IPS DF 6.9 (cell line): ENCODE measurements at regions not wholly inside any gene's neighbourhood (a gene's known extent, or its start where the extent isn't known, plus 50 kb on each side); places are given as distances from the start of the nearest gene placed in this dataset.

Source experiments
- DNase-seq: peaks from one replicate; pipeline ENCODE4 v3.0.0-alpha.2; 2013; ENCODE audit warnings: low read depth, low spot score
- H3K27ac ChIP-seq: one replicate; pipeline ENCODE4 v1.5.1; 2013; ENCODE audit warnings: low read length, control low read depth
- H3K27me3 ChIP-seq: 2 replicates; pipeline ENCODE4 v1.6.1; 2013; ENCODE audit warnings: mild to moderate bottlenecking, low read length; ENCODE audit not compliant: control insufficient read depth, insufficient read depth
- H3K36me3 ChIP-seq: 2 replicates; pipeline ENCODE4 v1.6.1; 2013; ENCODE audit warnings: low read length; ENCODE audit not compliant: control insufficient read depth, insufficient read depth
- H3K4me1 ChIP-seq: 2 replicates; pipeline ENCODE4 v1.6.1; 2013; ENCODE audit warnings: low read length; ENCODE audit not compliant: control insufficient read depth, insufficient read depth
- H3K4me3 ChIP-seq: 2 replicates; pipeline ENCODE4 v1.5.1; 2013; ENCODE audit warnings: mild to moderate bottlenecking, low read length
- H3K9me3 ChIP-seq: 2 replicates; pipeline ENCODE4 v1.6.1; 2013; ENCODE audit warnings: low read length, inconsistent platforms; ENCODE audit not compliant: control insufficient read depth, insufficient read depth
- WGBS: extraction: QIAGEN DNeasy Blood & Tissue Kit; methylation state at CpG from one replicate; pipeline ENCODE4 v1.1.7; 2013; ENCODE audit warnings: mixed read lengths, missing lambda C conversion rate; ENCODE audit not compliant: insufficient read length, insufficient coverage; 5-methylcytosine and 5-hydroxymethylcytosine counted together

- no CpG with 5 or more reads among the region's 3 CpGs for WGBS
- no peaks in the 10 kb centered on the region for H3K36me3 ChIP-seq
- H3K27ac ChIP-seq: no peak overlapping the region
- no peak for DNase-seq
- H3K4me3 ChIP-seq: no peak overlapping the region
- no peaks in the 10 kb centered on the region for H3K27me3 ChIP-seq
- H3K4me1 ChIP-seq: no peaks in the 10 kb centered on the region
- H3K9me3 ChIP-seq: no peaks in the 10 kb centered on the region
Measured at GRCh38 chr9:7859701-7860334, 60.2 kb upstream of the DMAC1 start.

DNA sequence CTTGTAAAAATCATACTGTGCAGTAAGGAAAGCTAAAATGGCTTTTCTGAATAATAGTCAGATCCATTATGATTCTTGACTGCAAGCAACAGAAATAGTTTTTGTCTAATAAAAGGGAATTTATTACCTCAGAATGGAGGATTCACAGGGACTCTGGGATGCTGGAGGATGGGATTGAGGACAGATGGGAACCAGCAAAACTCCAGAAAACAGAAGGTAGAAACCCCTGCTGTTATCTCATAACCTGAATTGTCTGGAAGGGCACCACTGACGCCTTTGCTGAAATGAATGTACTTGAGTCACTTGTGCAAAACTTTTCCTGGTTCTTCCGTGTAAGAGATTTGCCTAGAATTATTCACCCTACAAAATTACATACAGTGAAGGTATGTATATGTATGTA, 58.6 kb upstream of the DMAC1 start:
- DNase-seq: no peak
- no peak overlapping the region for H3K4me3 ChIP-seq
- H3K4me1 ChIP-seq: no peaks in the 10 kb centered on the region
- no peaks in the 10 kb centered on the region for H3K36me3 ChIP-seq
- H3K27me3 ChIP-seq: no peaks in the 10 kb centered on the region
- H3K27ac ChIP-seq: no peak overlapping the region
- WGBS: no CpG with 5 or more reads among the region's 2 CpGs
- no peaks in the 10 kb centered on the region for H3K9me3 ChIP-seq

DNA sequence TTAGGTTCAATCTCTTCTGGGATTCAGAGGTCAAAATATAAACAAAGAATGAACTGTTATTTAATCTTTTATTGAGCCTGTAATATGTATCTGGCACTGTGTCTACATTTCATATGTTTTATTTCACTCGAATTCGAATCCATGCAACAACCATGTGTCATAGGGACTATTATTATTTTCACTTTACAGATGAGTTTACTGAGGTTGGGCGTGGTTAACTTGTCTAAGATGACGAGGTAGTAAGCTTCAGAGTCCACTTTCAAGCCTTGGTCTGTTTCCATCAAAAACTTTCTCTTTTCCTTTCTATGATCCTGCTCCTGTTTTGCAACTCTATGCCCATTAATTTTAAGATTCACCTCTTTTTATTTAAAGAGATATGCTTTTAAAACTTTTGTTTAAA, 55.2 kb upstream of the DMAC1 start:
- WGBS: no CpG with 5 or more reads among the region's 4 CpGs

More for the DNA sequence above, 55.2 kb upstream of the DMAC1 start:
- Histone ChIP-seq H3K27me3 (no peaks in the 10 kb centered on the region), H3K4me1 (no peaks in the 10 kb centered on the region), H3K9me3 (no peaks in the 10 kb centered on the region), H3K4me3 (no peak overlapping the region), H3K36me3 (no peaks in the 10 kb centered on the region), H3K27ac (no peak overlapping the region)
- DNase-seq: no peak
